Naive thymus-derived CD4-positive, alpha-beta T cell (primary cell): ENCODE measurements at regions not wholly inside any gene's neighbourhood (a gene's known extent, or its start where the extent isn't known, plus 50 kb on each side); places are given as distances from the start of the nearest gene placed in this dataset.

Source experiments
- ATAC-seq: fragments of 150-1000 bp; cut with Tn5 transposase; 2 replicates; pipeline ENCODE4 v1.10.0; 2021; ENCODE audit warnings: mild to moderate bottlenecking, moderate library complexity
- CTCF ChIA-PET: fragments of 350-600 bp; sonication (Branson Sonifier 250); formaldehyde crosslinking; loops from one replicate; lab custom pipeline; 2021; ENCODE audit warnings: antibody characterized with exemption; lab: Charles Lee
- POLR2A ChIA-PET: fragments of 350-600 bp; sonication (Branson Sonifier 250); formaldehyde crosslinking; loops from one replicate; lab custom pipeline; 2021; ENCODE audit warnings: antibody characterized with exemption, inconsistent platforms; lab: Charles Lee
- DNase-seq, 9 donors: peaks; one replicate each; pipeline versions ENCODE4 v3.0.0 to v3.0.0-alpha.2; 2020 to 2022; ENCODE audit warnings: mixed read lengths in 1 of 9
- H3K27ac ChIP-seq: one replicate; pipeline ENCODE4 v1.7.0; 2013; ENCODE audit warnings: mild to moderate bottlenecking, low read depth, low read length, moderate library complexity
- H3K27me3 ChIP-seq, 2 donors: one replicate each; pipeline ENCODE4 v1.7.0; 2013; ENCODE audit warnings: low read length in 2 of 2, mild to moderate bottlenecking in 2 of 2, moderate library complexity in 2 of 2; ENCODE audit not compliant: control insufficient read depth in 2 of 2, insufficient read depth in 2 of 2
- H3K36me3 ChIP-seq, 3 experiments: 1 replicate in 2 of 3; 2 replicates in 1 of 3; pipeline ENCODE4 v1.7.0; 2013; ENCODE audit warnings: low read length in 3 of 3, mild to moderate bottlenecking in 3 of 3, moderate library complexity in 1 of 3; ENCODE audit not compliant: insufficient read depth in 3 of 3, control insufficient read depth in 2 of 3
- H3K4me1 ChIP-seq, 2 donors: one replicate each; pipeline ENCODE4 v1.7.0; 2013; ENCODE audit warnings: low read length in 2 of 2, mild to moderate bottlenecking in 2 of 2, moderate library complexity in 1 of 2; ENCODE audit not compliant: control insufficient read depth in 2 of 2, insufficient read depth in 2 of 2
- H3K4me3 ChIP-seq: 2 replicates; pipeline ENCODE4 v1.7.0; 2013; ENCODE audit warnings: mild to moderate bottlenecking, low read length
- H3K9me3 ChIP-seq, 3 experiments: 1 replicate in 2 of 3; 2 replicates in 1 of 3; pipeline ENCODE4 v1.7.0; 2013; ENCODE audit warnings: low read length in 3 of 3; ENCODE audit not compliant: control insufficient read depth in 2 of 3
- H3K27ac Mint-ChIP-seq, 9 donors: one replicate each; pipeline ENCODE4 v1.8.0; 2020 to 2022; ENCODE audit warnings: mixed read lengths in 9 of 9, mild to moderate bottlenecking in 8 of 9, moderate library complexity in 5 of 9, inconsistent platforms in 2 of 9
- H3K27me3 Mint-ChIP-seq, 5 donors: one replicate each; pipeline ENCODE4 v1.8.0; 2021 to 2022; ENCODE audit warnings: mixed read lengths in 5 of 5, mild to moderate bottlenecking in 1 of 5
- H3K36me3 Mint-ChIP-seq, 5 donors: one replicate each; pipeline ENCODE4 v1.8.0; 2020 to 2022; ENCODE audit warnings: mixed read lengths in 5 of 5, mild to moderate bottlenecking in 3 of 5, inconsistent platforms in 1 of 5
- H3K4me1 Mint-ChIP-seq, 7 donors: one replicate each; pipeline ENCODE4 v1.8.0; 2020 to 2022; ENCODE audit warnings: mixed read lengths in 7 of 7, mild to moderate bottlenecking in 3 of 7, inconsistent platforms in 1 of 7
- H3K4me3 Mint-ChIP-seq, 10 donors: one replicate each; pipeline ENCODE4 v1.8.0; 2020 to 2022; ENCODE audit warnings: mild to moderate bottlenecking in 10 of 10, mixed read lengths in 10 of 10, moderate library complexity in 6 of 10, inconsistent platforms in 2 of 10
- H3K9me3 Mint-ChIP-seq, 11 donors: one replicate each; pipeline ENCODE4 v1.8.0; 2020 to 2022; ENCODE audit warnings: mixed read lengths in 11 of 11, mild to moderate bottlenecking in 4 of 11, inconsistent platforms in 1 of 11, moderate library complexity in 1 of 11
- intact Hi-C, 2 donors: fragments of 100-400 bp; cut with micrococcal nuclease; formaldehyde crosslinking; loops; one replicate each; pipeline ENCODE4 v1.15.1; 2023

DNA sequence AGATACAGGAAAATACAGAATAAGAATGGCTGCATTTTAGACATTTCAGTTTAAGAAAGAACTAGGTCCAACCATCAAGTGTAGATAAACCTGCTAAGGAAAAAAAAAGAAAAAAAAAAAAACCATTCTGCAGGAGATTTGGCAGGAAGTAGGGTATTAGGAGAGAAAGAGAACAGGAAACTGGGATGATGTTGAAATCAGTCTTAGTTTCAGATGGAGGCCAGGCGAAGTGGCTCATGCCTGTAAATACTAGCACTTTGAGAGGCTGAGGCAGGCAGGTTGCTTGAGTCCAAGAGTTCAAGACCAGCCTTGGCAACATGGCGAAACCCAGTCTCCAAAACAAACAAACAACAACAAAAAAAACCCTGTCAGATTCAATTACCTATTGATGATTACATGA, 120.2 kb downstream of the RAB11FIP2 start:
- Histone ChIP-seq H3K9me3 (no peaks in the 10 kb centered on the region), H3K27ac (no peak overlapping the region), H3K4me3 (no peak overlapping the region), H3K36me3 (no peaks in the 10 kb centered on the region), H3K27me3 (no peaks in the 10 kb centered on the region), H3K4me1 (no peaks in the 10 kb centered on the region)
- DNase-seq (no peak), ATAC-seq (no peak)
- no peaks in the 10 kb centered on the region for H3K9me3 Mint-ChIP-seq
- CTCF ChIA-PET = no interaction called here
- no peak overlapping the region for H3K4me3 Mint-ChIP-seq
- no peaks in the 10 kb centered on the region for H3K4me1 Mint-ChIP-seq
- no peak overlapping the region for H3K27ac Mint-ChIP-seq
- H3K36me3 Mint-ChIP-seq = no peaks in the 10 kb centered on the region
- H3K27me3 Mint-ChIP-seq = peaks cover 0 to 31% (median 0%) of the 10 kb centered on the region in 5 donors
- intact Hi-C loops = no loop called here
- POLR2A ChIA-PET = no interaction called here

DNA sequence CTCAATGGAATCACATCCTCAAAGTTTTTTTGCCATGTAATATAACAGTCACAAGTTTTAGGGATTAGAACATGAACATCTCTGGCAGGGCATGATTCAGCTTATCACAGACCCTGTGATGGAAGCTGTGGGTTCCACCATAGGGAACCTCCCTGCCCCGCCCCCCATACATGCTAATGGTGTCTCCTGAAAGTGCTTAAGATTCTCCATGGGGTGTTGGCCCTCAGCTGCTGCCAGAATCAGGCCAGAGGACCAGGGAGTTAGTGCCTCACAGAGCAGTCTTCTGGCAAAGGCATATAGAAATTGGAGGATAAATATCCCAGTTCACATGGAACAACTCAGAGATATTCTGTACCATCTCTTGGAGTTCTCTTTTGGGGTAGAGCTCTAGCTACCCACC, 119.4 kb downstream of the RAB11FIP2 start:
- DNase-seq (no peak), ATAC-seq (no peak)
- ChIA-PET CTCF (no interaction called here), POLR2A (no interaction called here)
- Mint-ChIP-seq H3K4me1 (no peaks in the 10 kb centered on the region), H3K4me3 (no peak overlapping the region), H3K27ac (no peak overlapping the region), H3K27me3 (peaks cover 0 to 31% (median 0%) of the 10 kb centered on the region in 5 donors), H3K36me3 (no peaks in the 10 kb centered on the region), H3K9me3 (no peaks in the 10 kb centered on the region)
- intact Hi-C loops = no loop called here
- no peaks in the 10 kb centered on the region for H3K9me3 ChIP-seq
- no peaks in the 10 kb centered on the region for H3K27me3 ChIP-seq
- no peaks in the 10 kb centered on the region for H3K36me3 ChIP-seq
- H3K4me3 ChIP-seq = no peak overlapping the region
- H3K4me1 ChIP-seq = no peaks in the 10 kb centered on the region
- H3K27ac ChIP-seq = no peak overlapping the region

DNA sequence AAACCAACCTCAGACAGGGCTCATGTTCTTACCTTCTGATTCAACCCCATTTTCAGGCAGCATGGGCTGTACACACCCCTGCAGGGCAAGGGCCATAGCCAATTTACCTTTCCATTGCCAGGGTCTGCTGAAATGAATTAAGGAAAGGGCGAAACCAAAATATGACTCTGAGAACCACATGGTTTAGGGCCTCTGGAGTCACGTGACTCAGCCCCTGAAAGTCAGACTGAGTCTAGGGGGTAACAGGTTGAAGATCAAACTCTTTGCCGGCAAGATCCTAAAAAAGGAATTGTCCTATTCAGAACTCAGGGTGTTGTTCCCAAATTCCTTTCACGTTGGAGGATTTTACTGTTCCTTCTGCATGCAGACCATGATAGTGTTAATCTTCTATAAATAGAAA, 118.9 kb downstream of the RAB11FIP2 start:
- ChIA-PET POLR2A (no interaction called here), CTCF (no interaction called here)
- Histone ChIP-seq H3K4me1 (no peaks in the 10 kb centered on the region), H3K36me3 (no peaks in the 10 kb centered on the region), H3K27me3 (no peaks in the 10 kb centered on the region), H3K9me3 (no peaks in the 10 kb centered on the region), H3K4me3 (no peak overlapping the region), H3K27ac (no peak overlapping the region)
- no peak for DNase-seq
- H3K9me3 Mint-ChIP-seq = peaks cover 0 to 3% (median 0%) of the 10 kb centered on the region in 11 donors
- intact Hi-C loops = no loop called here
- no peak for ATAC-seq
- H3K4me3 Mint-ChIP-seq = no peak overlapping the region
- no peak overlapping the region for H3K27ac Mint-ChIP-seq
- H3K27me3 Mint-ChIP-seq = peaks cover 0 to 28% (median 0%) of the 10 kb centered on the region in 5 donors
- no peaks in the 10 kb centered on the region for H3K4me1 Mint-ChIP-seq
- H3K36me3 Mint-ChIP-seq = no peaks in the 10 kb centered on the region

DNA sequence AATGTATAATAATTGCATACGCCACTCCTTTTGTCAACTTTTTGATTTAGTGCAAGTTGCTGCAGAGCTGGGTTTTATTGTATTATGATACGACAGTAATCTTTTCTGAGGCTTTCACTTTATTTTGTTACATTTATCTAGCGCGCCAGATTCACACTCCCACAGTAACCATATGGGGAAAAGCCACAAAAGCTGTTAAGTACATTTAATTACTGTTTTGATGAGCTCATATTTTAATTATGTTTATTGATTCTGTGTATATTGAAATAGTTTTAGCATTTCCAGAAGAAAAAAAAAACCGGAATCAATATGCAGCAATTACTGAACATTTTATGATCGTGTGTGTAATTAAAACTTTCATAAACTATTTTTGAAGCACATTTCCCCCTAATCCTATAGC, 118.5 kb downstream of the RAB11FIP2 start:
- Histone ChIP-seq H3K27ac (no peak overlapping the region), H3K4me1 (no peaks in the 10 kb centered on the region), H3K9me3 (no peaks in the 10 kb centered on the region), H3K27me3 (no peaks in the 10 kb centered on the region), H3K36me3 (no peaks in the 10 kb centered on the region), H3K4me3 (no peak overlapping the region)
- ChIA-PET CTCF (no interaction called here), POLR2A (no interaction called here)
- ATAC-seq (no peak), DNase-seq (no peak)
- Mint-ChIP-seq H3K4me1 (no peaks in the 10 kb centered on the region), H3K27ac (no peak overlapping the region), H3K27me3 (peaks cover 0 to 26% (median 0%) of the 10 kb centered on the region in 5 donors), H3K36me3 (no peaks in the 10 kb centered on the region), H3K4me3 (no peak overlapping the region), H3K9me3 (peaks cover 0 to 5% (median 0%) of the 10 kb centered on the region in 11 donors)
- intact Hi-C loops = no loop called here

DNA sequence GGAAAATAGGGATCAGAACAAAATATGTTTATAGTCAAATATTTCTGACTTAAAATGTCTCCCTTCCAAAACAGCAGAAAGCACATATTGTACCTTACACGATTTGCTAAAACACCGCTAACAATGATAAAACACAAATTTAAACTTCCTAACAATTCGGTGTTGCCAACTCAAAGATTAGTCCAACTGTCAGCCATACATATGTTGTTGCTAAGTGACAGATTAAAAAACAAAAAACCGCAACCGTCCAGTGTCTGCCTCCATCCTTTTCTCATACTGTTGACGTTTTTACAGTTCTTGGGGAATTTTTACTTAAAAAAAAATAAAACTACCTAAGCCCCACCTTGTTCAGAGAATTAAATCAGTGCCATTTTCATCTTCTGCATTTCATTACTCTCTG, 118.0 kb downstream of the RAB11FIP2 start:
- POLR2A ChIA-PET = no interaction called here
- H3K27ac Mint-ChIP-seq = no peak overlapping the region
- no peak overlapping the region for H3K4me3 Mint-ChIP-seq
- Histone ChIP-seq H3K4me1 (no peaks in the 10 kb centered on the region), H3K4me3 (no peak overlapping the region), H3K9me3 (no peaks in the 10 kb centered on the region), H3K36me3 (no peaks in the 10 kb centered on the region), H3K27me3 (no peaks in the 10 kb centered on the region), H3K27ac (no peak overlapping the region)
- H3K9me3 Mint-ChIP-seq = peaks cover 0 to 5% (median 0%) of the 10 kb centered on the region in 11 donors
- CTCF ChIA-PET = no interaction called here
- no peaks in the 10 kb centered on the region for H3K36me3 Mint-ChIP-seq
- ATAC-seq (no peak), DNase-seq (no peak)
- intact Hi-C loops = no loop called here
- H3K27me3 Mint-ChIP-seq = peaks cover 0 to 26% (median 0%) of the 10 kb centered on the region in 5 donors
- H3K4me1 Mint-ChIP-seq = no peaks in the 10 kb centered on the region

DNA sequence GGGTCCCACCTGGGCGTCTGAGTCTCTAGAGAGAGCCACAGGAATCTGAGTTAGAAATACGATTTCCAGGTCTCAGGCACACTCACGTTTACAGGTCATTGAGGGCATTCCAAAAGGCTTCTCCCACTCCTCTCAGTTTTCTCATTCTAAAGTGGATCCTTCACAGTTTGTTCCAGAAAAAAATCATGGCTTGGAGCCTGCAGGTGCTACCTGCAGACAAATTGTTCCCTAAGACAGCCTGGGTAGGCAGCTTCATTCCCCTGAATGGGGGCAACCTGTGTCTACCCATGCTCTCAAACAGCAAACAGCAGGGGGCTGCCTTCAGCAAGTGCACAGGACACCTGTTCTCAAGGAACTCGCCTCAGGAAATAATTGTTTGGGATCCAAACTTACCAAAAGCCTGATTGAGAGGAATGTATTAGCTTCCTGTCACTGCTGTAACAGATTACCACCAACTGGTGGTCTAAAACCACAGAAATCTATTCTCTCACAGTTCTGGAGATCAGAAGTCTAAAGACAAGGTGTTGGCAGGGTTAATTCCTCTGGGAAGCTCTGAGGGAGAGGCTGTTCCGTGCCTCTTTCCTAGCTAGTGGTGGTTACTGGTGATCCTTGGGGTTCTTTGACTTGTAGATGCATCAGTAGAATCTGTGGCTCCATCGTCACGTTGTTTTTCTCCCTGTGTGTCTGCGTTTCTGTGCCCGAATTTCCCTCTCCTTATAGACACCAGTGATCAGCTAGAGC, 117.2 kb downstream of the RAB11FIP2 start:
- Mint-ChIP-seq H3K9me3 (peaks cover 0 to 5% (median 0%) of the 10 kb centered on the region in 11 donors), H3K36me3 (no peaks in the 10 kb centered on the region), H3K27me3 (peaks cover 0 to 26% (median 0%) of the 10 kb centered on the region in 5 donors), H3K4me1 (no peaks in the 10 kb centered on the region), H3K27ac (no peak overlapping the region), H3K4me3 (no peak overlapping the region)
- H3K4me3 ChIP-seq = no peak overlapping the region
- H3K36me3 ChIP-seq = no peaks in the 10 kb centered on the region
- DNase-seq = no peak
- CTCF ChIA-PET = no interaction called here
- no peak overlapping the region for H3K27ac ChIP-seq
- no peaks in the 10 kb centered on the region for H3K9me3 ChIP-seq
- POLR2A ChIA-PET = no interaction called here
- intact Hi-C loops = no loop called here
- H3K27me3 ChIP-seq = no peaks in the 10 kb centered on the region
- no peaks in the 10 kb centered on the region for H3K4me1 ChIP-seq
- no peak for ATAC-seq

DNA sequence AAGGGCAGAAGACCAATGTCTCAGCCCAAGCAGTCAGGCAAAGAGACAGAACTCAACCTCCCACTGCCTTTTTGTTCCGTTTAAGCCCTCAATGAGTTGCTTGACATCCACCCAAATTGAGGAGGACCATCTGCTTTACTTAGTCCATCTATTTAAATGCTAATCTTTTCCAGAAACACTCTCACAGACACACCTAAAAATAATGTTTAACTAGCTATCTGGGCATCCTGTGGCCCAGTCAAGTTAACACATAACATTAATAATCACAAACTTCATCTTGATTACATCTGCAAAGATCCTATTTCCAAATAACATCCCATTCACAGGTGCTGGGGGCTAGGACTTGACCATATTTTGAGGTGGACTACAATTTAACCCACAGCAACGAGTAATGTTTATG, 115.7 kb downstream of the RAB11FIP2 start:
- no peak overlapping the region for H3K27ac Mint-ChIP-seq
- H3K4me3 Mint-ChIP-seq = no peak overlapping the region
- H3K27me3 ChIP-seq = no peaks in the 10 kb centered on the region
- H3K36me3 ChIP-seq = no peaks in the 10 kb centered on the region
- no peaks in the 10 kb centered on the region for H3K9me3 ChIP-seq
- DNase-seq (no peak), ATAC-seq (no peak)
- no peak overlapping the region for H3K27ac ChIP-seq
- ChIA-PET CTCF (no interaction called here), POLR2A (no interaction called here)
- H3K9me3 Mint-ChIP-seq = peaks cover 0 to 5% (median 0%) of the 10 kb centered on the region in 11 donors
- H3K4me3 ChIP-seq = no peak overlapping the region
- peaks cover 0 to 16% (median 0%) of the 10 kb centered on the region in 5 donors for H3K27me3 Mint-ChIP-seq
- intact Hi-C loops = no loop called here
- H3K4me1 ChIP-seq = no peaks in the 10 kb centered on the region
- no peaks in the 10 kb centered on the region for H3K4me1 Mint-ChIP-seq
- no peaks in the 10 kb centered on the region for H3K36me3 Mint-ChIP-seq
